Smooth muscle cell (in vitro differentiated cells): ENCODE measurements at regions not wholly inside any gene's neighbourhood (a gene's known extent, or its start where the extent isn't known, plus 50 kb on each side); places are given as distances from the start of the nearest gene placed in this dataset.

Experiments used
- DNase-seq: peaks from one replicate; lab custom pipeline; 2025; ENCODE audit not compliant: unreplicated experiment; lab: John Stamatoyannopoulos, UW
- H2AFZ ChIP-seq: fragments of 200-600 bp; sonication (generic); 2 replicates; pipeline ENCODE4 v1.6.0; 2016; ENCODE audit warnings: antibody characterized with exemption, low read depth, mild to moderate bottlenecking
- H3F3A ChIP-seq: fragments of 200-600 bp; sonication (generic); 2 replicates; pipeline ENCODE4 v1.6.0; 2017; ENCODE audit warnings: antibody characterized with exemption, low read depth
- H3K27ac ChIP-seq: fragments of 200-600 bp; sonication (generic); 2 replicates; pipeline ENCODE4 v1.5.1; 2016; ENCODE audit warnings: low read depth, mild to moderate bottlenecking
- H3K27me3 ChIP-seq: fragments of 200-600 bp; sonication (generic); 2 replicates; pipeline ENCODE4 v1.6.1; 2016; ENCODE audit warnings: low read depth, mild to moderate bottlenecking
- H3K36me3 ChIP-seq: fragments of 200-600 bp; sonication (generic); 2 replicates; pipeline ENCODE4 v1.5.1; 2016; ENCODE audit warnings: low read depth
- H3K4me1 ChIP-seq: fragments of 200-600 bp; sonication (generic); 2 replicates; pipeline ENCODE4 v1.5.1; 2016; ENCODE audit warnings: low read depth
- H3K4me2 ChIP-seq: fragments of 200-600 bp; sonication (generic); 2 replicates; pipeline ENCODE4 v1.6.0; 2016; ENCODE audit warnings: mild to moderate bottlenecking
- H3K4me3 ChIP-seq: fragments of 200-600 bp; sonication (generic); 2 replicates; pipeline ENCODE4 v1.5.1; 2016; ENCODE audit warnings: mild to moderate bottlenecking
- H3K79me2 ChIP-seq: fragments of 200-600 bp; sonication (generic); 2 replicates; pipeline ENCODE4 v1.6.0; 2016; ENCODE audit warnings: low read depth, mild to moderate bottlenecking
- H3K9ac ChIP-seq: fragments of 200-600 bp; sonication (generic); 2 replicates; pipeline ENCODE4 v1.6.0; 2016; ENCODE audit warnings: low read depth
- H3K9me3 ChIP-seq: fragments of 200-600 bp; sonication (generic); replicated peaks from 2 replicates; pipeline ENCODE4 v1.5.1; 2016; ENCODE audit warnings: low read depth
- H4K20me1 ChIP-seq: fragments of 200-600 bp; sonication (generic); 2 replicates; pipeline ENCODE4 v1.6.0; 2016; ENCODE audit warnings: low read depth
- WGBS: methylation state at CpG from one replicate; pipeline ENCODE4 v1.1.7; 2016; ENCODE audit warnings: low lambda C conversion rate; 5-methylcytosine and 5-hydroxymethylcytosine counted together
- TF ChIP-seq, protein P1 (sequence below): fragments of 200-600 bp; sonication (generic); IDR thresholded peaks from 2 replicates; pipeline ENCODE4 v1.5.1; 2017; ENCODE audit warnings: borderline replicate concordance, mild to moderate bottlenecking, antibody characterized with exemption; ENCODE audit not compliant: insufficient read depth, poor library complexity, severe bottlenecking

DNA sequence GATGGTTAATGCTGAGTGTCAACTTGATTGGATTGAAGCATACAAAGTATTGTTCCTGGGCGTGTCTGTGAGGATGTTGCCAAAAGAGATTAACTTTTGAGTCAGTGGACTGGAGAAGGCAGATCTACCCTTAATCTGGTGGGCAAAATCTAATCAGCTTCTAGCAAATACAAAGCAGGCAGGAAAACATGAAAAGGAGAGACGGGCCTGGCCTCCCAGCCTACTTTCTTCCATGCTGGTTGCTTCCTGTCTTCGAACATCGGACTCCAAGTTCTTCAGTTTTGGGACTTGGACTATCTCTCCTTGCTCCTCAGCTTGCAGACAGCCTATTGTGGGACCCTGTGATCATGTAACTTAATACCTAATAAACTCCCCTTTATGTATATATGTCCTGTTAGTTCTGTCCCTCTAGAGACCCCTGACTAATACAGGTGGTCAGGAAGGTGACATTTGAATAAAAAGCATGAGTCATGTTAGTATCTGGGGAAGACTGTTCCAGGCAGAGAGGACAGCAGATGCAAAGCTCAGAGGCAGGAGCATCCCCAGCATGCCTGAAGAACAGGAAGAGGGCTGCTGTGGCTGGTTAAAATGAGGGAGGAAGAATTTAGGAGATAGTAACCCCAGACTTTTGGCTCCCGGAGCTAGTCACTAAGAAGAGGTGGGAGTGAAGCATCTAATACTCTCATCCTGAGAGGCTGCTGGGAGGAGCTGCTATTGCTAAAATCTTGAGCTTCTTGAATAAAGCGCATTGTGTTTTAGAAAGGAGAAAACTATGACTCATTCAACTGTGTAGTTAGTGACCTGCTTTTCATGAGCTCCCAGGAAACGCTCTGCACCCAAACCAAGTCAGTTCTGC lies 207.4 kb upstream of the HES1 start:
- Histone ChIP-seq H3K36me3 (no peaks in the 10 kb centered on the region), H3K9ac (no peak overlapping the region), H3K79me2 (no peaks in the 10 kb centered on the region), H3K27me3 (no peaks in the 10 kb centered on the region), H3K27ac (no peak overlapping the region), H2AFZ (no peak overlapping the region), H4K20me1 (no peaks in the 10 kb centered on the region), H3K4me3 (no peak overlapping the region), H3K9me3 (no peaks in the 10 kb centered on the region), H3K4me1 (peaks cover 7% of the 10 kb centered on the region), H3K4me2 (no peak overlapping the region), H3F3A (no peaks in the 10 kb centered on the region)
- no peak for DNase-seq
- TF ChIP-seq, protein P1, sequence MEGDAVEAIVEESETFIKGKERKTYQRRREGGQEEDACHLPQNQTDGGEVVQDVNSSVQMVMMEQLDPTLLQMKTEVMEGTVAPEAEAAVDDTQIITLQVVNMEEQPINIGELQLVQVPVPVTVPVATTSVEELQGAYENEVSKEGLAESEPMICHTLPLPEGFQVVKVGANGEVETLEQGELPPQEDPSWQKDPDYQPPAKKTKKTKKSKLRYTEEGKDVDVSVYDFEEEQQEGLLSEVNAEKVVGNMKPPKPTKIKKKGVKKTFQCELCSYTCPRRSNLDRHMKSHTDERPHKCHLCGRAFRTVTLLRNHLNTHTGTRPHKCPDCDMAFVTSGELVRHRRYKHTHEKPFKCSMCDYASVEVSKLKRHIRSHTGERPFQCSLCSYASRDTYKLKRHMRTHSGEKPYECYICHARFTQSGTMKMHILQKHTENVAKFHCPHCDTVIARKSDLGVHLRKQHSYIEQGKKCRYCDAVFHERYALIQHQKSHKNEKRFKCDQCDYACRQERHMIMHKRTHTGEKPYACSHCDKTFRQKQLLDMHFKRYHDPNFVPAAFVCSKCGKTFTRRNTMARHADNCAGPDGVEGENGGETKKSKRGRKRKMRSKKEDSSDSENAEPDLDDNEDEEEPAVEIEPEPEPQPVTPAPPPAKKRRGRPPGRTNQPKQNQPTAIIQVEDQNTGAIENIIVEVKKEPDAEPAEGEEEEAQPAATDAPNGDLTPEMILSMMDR: no peak
- 75% methylated on average over 7 of the region's 7 CpGs for WGBS

DNA sequence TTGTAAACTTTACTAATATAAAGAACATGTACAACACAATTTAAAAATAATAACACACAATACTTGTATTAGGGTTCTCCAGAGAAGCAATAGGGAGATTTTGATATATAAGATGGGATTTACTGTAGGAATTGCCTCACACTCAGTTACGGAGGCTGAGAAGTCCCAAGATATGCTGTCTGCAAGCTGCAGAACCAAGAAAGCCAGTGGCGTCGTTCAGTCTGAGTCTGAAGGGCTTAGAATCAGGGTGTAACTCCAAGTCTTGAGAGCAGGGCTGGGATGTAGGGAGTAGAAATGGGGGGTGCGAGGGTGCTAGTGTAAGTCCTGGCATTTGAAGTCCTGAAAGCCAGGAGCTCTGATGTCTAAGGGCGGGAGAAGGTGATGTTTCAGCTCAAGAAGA lies 206.6 kb upstream of the HES1 start:
- Histone ChIP-seq H3K27ac (no peak overlapping the region), H3K9me3 (no peaks in the 10 kb centered on the region), H4K20me1 (no peaks in the 10 kb centered on the region), H3F3A (no peaks in the 10 kb centered on the region), H2AFZ (no peak overlapping the region), H3K4me3 (no peak overlapping the region), H3K4me2 (no peak overlapping the region), H3K36me3 (no peaks in the 10 kb centered on the region), H3K27me3 (no peaks in the 10 kb centered on the region), H3K9ac (no peak overlapping the region), H3K4me1 (peaks cover 7% of the 10 kb centered on the region), H3K79me2 (no peaks in the 10 kb centered on the region)
- WGBS: 87% methylated on average over 5 of the region's 5 CpGs
- TF ChIP-seq, protein P1: no peak
- DNase-seq: no peak

DNA sequence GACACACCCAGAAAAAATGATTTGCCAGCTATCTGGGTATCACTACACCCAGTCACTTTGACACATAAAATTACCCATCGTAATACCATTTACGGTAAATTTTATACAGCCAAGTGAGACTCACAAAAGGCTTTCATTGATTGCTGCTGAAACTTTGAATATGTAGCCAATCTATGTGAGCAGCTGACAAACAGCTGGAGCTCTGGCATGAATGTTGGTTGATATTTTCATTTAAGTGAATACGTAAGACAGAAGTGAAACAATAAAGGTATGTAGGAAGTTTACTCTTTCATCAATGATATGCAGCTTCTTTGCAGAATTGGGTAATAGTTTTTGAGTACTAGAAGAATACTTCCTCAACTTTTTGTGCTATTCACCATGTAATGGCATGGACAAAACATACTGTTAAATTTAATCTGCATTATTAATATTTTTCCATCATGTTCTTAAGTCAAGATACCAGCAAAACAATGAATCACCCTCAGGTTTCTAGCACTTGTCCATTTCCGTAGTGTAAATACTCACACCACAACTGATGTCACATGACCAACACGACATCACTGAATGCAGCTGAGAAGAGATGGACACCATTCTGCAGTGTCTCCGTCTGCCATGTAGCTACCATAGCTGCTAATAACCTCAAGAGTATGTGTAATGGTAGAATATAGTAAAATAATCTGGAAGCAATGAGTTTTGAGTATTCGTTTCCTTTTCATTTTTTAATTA lies 205.9 kb upstream of the HES1 start:
- TF ChIP-seq, protein P1: no peak
- WGBS: 94% methylated on average over 7 of the region's 7 CpGs
- Histone ChIP-seq H3K27ac (no peak overlapping the region), H2AFZ (no peak overlapping the region), H3F3A (no peaks in the 10 kb centered on the region), H3K27me3 (no peaks in the 10 kb centered on the region), H3K79me2 (no peaks in the 10 kb centered on the region), H3K9me3 (no peaks in the 10 kb centered on the region), H3K4me1 (peaks cover 7% of the 10 kb centered on the region), H4K20me1 (no peaks in the 10 kb centered on the region), H3K4me3 (no peak overlapping the region), H3K36me3 (no peaks in the 10 kb centered on the region), H3K9ac (no peak overlapping the region), H3K4me2 (no peak overlapping the region)
- DNase-seq: no peak
